Fibroblast of skin of right quadriceps (primary cell): ENCODE measurements at regions not wholly inside any gene's neighbourhood (a gene's known extent, or its start where the extent isn't known, plus 50 kb on each side); places are given as distances from the start of the nearest gene placed in this dataset.
A peak's percentile ranks its signal among the peaks of the same experiment; 100 is the strongest.
"Not testable (repeated sequence)": the region's sequence is repeated elsewhere in the genome, so short reads cannot be mapped to it uniquely, and the experiment has no call there.

Source experiments
- DNase-seq: peaks from one replicate; pipeline ENCODE4 v3.0.0-alpha.2; 2013

- DNase-seq = not testable (repeated sequence)
Measured at GRCh38 chr16:85205257-85205656, 93.0 kb upstream of the CIBAR2 start.

- peak; percentile 39 for DNase-seq
Measured at GRCh38 chr16:85205747-85206471, 93.6 kb upstream of the CIBAR2 start.

- DNase-seq = no peak
Measured at GRCh38 chr16:85206472-85207356, 94.4 kb upstream of the CIBAR2 start.

GRCh38 chr16:85207357-85207921 lies 95.2 kb upstream of the CIBAR2 start:
- DNase-seq = no peak

GRCh38 chr16:85208181-85208580 lies 95.9 kb upstream of the CIBAR2 start:
- no peak for DNase-seq

- no peak for DNase-seq
Measured at GRCh38 chr16:85208643-85209520, 96.6 kb upstream of the CIBAR2 start.

GRCh38 chr16:85209526-85210121 lies 97.4 kb upstream of the CIBAR2 start:
- no peak for DNase-seq

- peak; percentile 76 for DNase-seq
Measured at GRCh38 chr16:85210423-85211169, 98.3 kb upstream of the CIBAR2 start.

GRCh38 chr16:85211271-85211801 lies 99.1 kb upstream of the CIBAR2 start:
- DNase-seq = peak; percentile 64

- DNase-seq = no peak
Measured at GRCh38 chr16:85213926-85214675, 101.8 kb upstream of the CIBAR2 start.

- no peak for DNase-seq
Measured at GRCh38 chr16:85215478-85216118, 103.3 kb upstream of the CIBAR2 start.

GRCh38 chr16:85216522-85217375 lies 104.5 kb upstream of the CIBAR2 start:
- no peak for DNase-seq

- peak; percentile 87 for DNase-seq
Measured at GRCh38 chr16:85220125-85220839, 108.0 kb upstream of the CIBAR2 start.

- no peak for DNase-seq
Measured at GRCh38 chr16:85220964-85221731, 108.9 kb upstream of the CIBAR2 start.

GRCh38 chr16:85221771-85222154 lies 109.5 kb upstream of the CIBAR2 start:
- DNase-seq = no peak

GRCh38 chr16:85222155-85222863 lies 110.0 kb upstream of the CIBAR2 start:
- no peak for DNase-seq

GRCh38 chr16:85225257-85225656 lies 113.0 kb upstream of the CIBAR2 start:
- no peak for DNase-seq
